ENCODE measurements at regions not wholly inside any gene's neighbourhood (a gene's known extent, or its start where the extent isn't known, plus 50 kb on each side); places are given as distances from the start of the nearest gene placed in this dataset.
A peak's percentile ranks its signal among the peaks of the same experiment; 100 is the strongest.
"Not testable (repeated sequence)": the region's sequence is repeated elsewhere in the genome, so short reads cannot be mapped to it uniquely, and the experiment has no call there.

DNA sequence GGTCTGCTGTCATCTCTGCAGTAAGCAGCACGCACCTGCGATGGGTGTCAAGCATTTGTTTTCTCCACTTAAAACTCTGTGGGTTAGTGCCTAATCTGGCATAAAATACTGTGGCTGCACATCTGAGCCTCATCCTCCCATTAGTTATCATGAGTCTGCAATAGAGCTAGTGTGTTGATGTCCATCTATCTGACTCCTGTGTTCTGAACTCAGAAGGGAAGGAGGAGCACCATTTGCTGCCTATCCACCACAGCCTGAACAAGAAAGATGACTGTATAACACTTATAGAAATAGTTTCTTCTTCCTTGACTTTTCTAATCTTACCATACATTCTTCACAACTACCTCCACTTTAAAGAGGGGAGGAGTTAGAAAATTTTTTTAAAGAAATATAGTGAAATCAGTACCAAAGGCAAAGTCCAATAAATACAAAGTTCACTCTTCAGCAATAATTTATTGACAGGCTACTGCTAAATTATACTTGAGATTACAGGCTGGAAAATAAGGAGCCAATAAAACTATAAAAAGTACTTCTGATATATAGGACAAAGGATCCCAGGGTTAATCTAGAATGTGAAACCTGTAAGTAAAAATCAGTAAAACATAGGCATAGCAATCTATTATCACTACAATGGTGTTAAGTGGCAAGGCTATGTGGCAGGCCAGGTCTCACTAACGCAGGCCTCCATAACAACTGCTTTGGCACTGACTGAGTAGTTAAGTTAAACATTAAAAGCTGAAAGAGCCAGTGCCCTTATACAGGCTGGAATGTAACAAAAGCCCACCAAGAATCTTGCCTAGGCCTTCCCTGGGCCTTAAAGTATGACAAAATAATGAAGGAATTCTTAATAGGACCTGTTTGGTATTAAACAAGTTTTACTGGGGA lies 70.2 kb downstream of the LGALS9C start:
- H3K9me3 Mint-ChIP-seq; H3K9me3 ChIP-seq (ENCODE audit: control insufficient read depth, low read length); H3K4me3 Mint-ChIP-seq; H3K27me3 ChIP-seq (ENCODE audit: control insufficient read depth, insufficient read depth, low read length, poor library complexity, severe bottlenecking); H3K4me3 ChIP-seq (ENCODE audit: low read length); H3K4me1 ChIP-seq (ENCODE audit: control insufficient read depth, insufficient read depth, low read length); H3K27me3 Mint-ChIP-seq (ENCODE audit: insufficient read depth); H3K4me1 Mint-ChIP-seq; H3K36me3 Mint-ChIP-seq (ENCODE audit: low read depth); H3K36me3 ChIP-seq (ENCODE audit: control insufficient read depth, insufficient read depth, low read length); H3K27ac Mint-ChIP-seq; DNase-seq; H3K27ac ChIP-seq (ENCODE audit: low read depth, low read length); H3K9ac ChIP-seq (ENCODE audit: extremely low read depth, low read length, poor library complexity, severe bottlenecking): not testable (repeated sequence)
- 100% methylated on average over 2 of the region's 3 CpGs for WGBS, 2 experiments (ENCODE audit: insufficient coverage in 1 of 2, insufficient read length in 1 of 2)

DNA sequence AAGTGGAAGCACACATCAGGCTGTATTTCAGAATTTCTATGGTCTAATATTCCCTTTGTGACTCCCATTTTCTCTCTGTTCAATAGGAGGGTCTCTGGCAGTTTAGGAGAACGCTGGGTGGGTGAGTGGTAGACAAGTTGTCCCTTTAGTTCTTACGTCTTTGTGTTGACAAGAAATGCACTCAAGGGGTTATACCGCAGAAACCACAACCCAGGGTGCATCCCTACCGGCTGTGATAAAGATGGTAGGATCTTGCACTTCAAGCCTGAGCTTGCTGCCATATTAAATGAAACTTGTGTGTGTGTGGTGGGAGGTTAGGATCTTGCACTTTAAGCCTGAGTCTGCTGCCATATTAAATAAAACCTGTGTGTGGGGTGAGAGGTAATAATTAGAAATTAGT lies 80.5 kb downstream of the LGALS9C start:
- H3K4me1 ChIP-seq (ENCODE audit: control insufficient read depth, insufficient read depth, low read length); H3K4me3 ChIP-seq (ENCODE audit: low read length); H3K4me3 Mint-ChIP-seq; H3K9ac ChIP-seq (ENCODE audit: extremely low read depth, low read length, poor library complexity, severe bottlenecking); DNase-seq; H3K9me3 ChIP-seq (ENCODE audit: control insufficient read depth, low read length); H3K27me3 ChIP-seq (ENCODE audit: control insufficient read depth, insufficient read depth, low read length, poor library complexity, severe bottlenecking); H3K9me3 Mint-ChIP-seq; H3K36me3 ChIP-seq (ENCODE audit: control insufficient read depth, insufficient read depth, low read length); H3K27ac Mint-ChIP-seq; H3K27me3 Mint-ChIP-seq (ENCODE audit: insufficient read depth); H3K36me3 Mint-ChIP-seq (ENCODE audit: low read depth); H3K4me1 Mint-ChIP-seq; H3K27ac ChIP-seq (ENCODE audit: low read depth, low read length): not testable (repeated sequence)
- WGBS, 2 experiments (ENCODE audit: insufficient coverage in 1 of 2, insufficient read length in 1 of 2): 100% methylated on average over 3 of the region's 4 CpGs; no CpG with 5 or more reads in 1 of the 2 experiments

DNA sequence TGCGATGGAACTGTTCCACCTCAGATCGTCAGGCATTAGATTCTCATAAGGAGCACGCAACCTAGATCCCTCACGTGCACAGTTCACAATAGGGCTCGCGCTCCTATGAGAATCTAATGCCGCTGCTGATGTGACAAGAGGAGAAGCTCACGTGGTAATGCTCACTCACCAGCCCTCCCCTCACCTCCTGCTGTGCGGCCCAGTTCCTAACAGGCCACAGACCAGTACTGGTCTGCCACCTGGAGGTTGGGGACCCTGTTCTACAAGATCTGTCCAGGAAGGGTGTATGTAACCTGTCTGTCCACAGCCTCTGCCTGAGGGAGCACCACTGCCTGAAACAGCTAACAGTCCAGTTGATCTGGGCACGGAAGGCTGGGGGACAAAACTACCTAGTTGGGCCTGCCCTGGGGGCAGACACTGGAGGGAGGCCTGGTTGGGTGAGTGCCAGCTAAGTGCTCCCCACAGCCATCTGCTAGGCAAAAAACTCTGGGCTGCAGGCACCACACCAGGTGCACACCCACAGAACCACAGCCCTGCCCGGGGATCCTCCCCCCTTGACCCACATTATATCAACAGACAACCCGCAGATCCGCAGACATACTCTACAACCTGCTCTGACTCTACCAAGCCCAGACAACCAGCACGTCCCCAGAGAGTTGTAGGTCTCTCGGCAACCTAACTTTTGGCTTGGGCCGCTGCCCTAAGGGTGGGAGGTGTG lies 80.7 kb downstream of the TBC1D28 start:
- DNase-seq: peak; percentile 47
- H3K36me3 ChIP-seq (ENCODE audit: control insufficient read depth, insufficient read depth, low read length); H3K4me1 Mint-ChIP-seq; H3K4me1 ChIP-seq (ENCODE audit: control insufficient read depth, insufficient read depth, low read length); H3K27me3 ChIP-seq (ENCODE audit: control insufficient read depth, insufficient read depth, low read length, poor library complexity, severe bottlenecking); H3K27ac Mint-ChIP-seq; H3K9me3 ChIP-seq (ENCODE audit: control insufficient read depth, low read length); H3K9me3 Mint-ChIP-seq; H3K27me3 Mint-ChIP-seq (ENCODE audit: insufficient read depth); H3K9ac ChIP-seq (ENCODE audit: extremely low read depth, low read length, poor library complexity, severe bottlenecking); H3K4me3 ChIP-seq (ENCODE audit: low read length); H3K36me3 Mint-ChIP-seq (ENCODE audit: low read depth); H3K27ac ChIP-seq (ENCODE audit: low read depth, low read length); H3K4me3 Mint-ChIP-seq: not testable (repeated sequence)
- TF ChIP-seq, protein P1, sequence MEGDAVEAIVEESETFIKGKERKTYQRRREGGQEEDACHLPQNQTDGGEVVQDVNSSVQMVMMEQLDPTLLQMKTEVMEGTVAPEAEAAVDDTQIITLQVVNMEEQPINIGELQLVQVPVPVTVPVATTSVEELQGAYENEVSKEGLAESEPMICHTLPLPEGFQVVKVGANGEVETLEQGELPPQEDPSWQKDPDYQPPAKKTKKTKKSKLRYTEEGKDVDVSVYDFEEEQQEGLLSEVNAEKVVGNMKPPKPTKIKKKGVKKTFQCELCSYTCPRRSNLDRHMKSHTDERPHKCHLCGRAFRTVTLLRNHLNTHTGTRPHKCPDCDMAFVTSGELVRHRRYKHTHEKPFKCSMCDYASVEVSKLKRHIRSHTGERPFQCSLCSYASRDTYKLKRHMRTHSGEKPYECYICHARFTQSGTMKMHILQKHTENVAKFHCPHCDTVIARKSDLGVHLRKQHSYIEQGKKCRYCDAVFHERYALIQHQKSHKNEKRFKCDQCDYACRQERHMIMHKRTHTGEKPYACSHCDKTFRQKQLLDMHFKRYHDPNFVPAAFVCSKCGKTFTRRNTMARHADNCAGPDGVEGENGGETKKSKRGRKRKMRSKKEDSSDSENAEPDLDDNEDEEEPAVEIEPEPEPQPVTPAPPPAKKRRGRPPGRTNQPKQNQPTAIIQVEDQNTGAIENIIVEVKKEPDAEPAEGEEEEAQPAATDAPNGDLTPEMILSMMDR (conservative IDR thresholded peaks at IDR 0.05): peak; percentile 43
- WGBS, 2 experiments (ENCODE audit: insufficient coverage in 1 of 2, insufficient read length in 1 of 2): 83 to 93% methylated on average over 7 of the region's 16 CpGs

DNA sequence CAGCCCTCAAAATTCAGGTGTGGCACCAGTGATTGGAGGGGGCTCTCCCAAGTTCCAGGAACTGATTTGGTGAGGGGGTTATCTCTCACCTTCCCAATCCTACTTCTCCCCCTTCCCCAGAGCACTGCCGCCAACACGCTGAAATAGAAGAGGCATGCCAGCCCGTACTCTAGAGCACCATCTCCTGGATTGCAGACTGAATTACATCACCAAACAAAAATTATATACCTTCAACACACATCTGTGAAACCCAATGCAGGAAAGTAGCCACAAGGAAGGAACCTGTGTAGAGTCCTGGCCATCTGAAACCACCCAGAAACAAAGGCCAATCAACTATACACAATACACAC lies 80.1 kb downstream of the TBC1D28 start:
- TF ChIP-seq, protein P1 (conservative IDR thresholded peaks at IDR 0.05): peak; percentile 77
- H3K36me3 ChIP-seq (ENCODE audit: control insufficient read depth, insufficient read depth, low read length); H3K36me3 Mint-ChIP-seq (ENCODE audit: low read depth); H3K4me1 ChIP-seq (ENCODE audit: control insufficient read depth, insufficient read depth, low read length); H3K27me3 Mint-ChIP-seq (ENCODE audit: insufficient read depth); H3K4me3 Mint-ChIP-seq; H3K4me3 ChIP-seq (ENCODE audit: low read length); H3K9ac ChIP-seq (ENCODE audit: extremely low read depth, low read length, poor library complexity, severe bottlenecking); H3K9me3 ChIP-seq (ENCODE audit: control insufficient read depth, low read length); H3K27ac ChIP-seq (ENCODE audit: low read depth, low read length); H3K27me3 ChIP-seq (ENCODE audit: control insufficient read depth, insufficient read depth, low read length, poor library complexity, severe bottlenecking); H3K9me3 Mint-ChIP-seq: not testable (repeated sequence)
- WGBS, 2 experiments (ENCODE audit: insufficient coverage in 1 of 2, insufficient read length in 1 of 2): 10% methylated on average over 3 of the region's 3 CpGs; no CpG with 5 or more reads in 1 of the 2 experiments
- Mint-ChIP-seq H3K27ac (peak overlapping the region; percentile 64), H3K4me1 (peaks cover 13% of the 10 kb centered on the region)
- DNase-seq: peak; percentile 81

DNA sequence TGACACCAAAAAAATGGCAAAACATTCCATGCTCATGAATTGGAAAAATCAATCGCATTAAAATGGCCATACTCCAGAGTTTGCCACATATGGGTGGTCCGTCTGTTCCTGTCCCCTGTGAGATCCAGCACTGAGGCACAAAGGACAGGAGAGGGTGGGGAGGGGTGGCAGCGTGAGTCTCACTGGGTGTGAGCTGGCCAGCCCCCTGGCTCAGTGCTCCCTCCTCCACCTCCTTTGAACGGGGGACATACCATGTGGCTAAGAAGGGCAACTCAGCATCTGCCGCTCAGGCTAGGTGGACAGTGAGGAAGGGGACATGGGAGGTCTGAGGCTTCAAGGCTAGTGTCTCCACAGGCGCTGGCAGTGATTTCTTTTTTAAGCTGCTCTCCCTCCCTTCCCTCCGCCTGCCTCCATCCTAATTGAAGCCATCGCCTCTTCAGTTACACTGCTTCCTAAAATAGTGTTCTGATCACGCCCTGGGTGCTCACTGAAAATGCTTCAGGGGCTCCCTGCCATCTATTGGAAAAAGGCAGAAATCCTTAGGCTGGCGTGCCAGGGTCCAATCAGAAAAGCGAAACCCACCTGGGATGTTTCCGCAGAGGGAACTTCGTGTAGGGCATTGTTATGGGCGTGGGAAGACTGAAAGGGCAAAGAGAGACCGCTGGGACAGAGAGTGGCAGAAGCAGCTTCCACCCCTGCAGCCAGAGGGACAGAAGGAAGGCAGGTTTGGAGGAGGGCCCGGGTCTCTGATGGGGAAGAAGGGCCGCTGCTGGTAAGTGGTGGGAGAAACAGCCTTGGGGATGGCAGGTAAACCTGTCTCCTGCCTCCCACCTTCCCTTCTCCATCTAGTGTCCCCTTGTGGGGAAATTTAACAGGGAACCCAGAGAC lies 75.8 kb downstream of the TBC1D28 start:
- not testable (repeated sequence) for H3K9ac ChIP-seq (ENCODE audit: extremely low read depth, low read length, poor library complexity, severe bottlenecking); H3K4me1 ChIP-seq (ENCODE audit: control insufficient read depth, insufficient read depth, low read length); H3K36me3 ChIP-seq (ENCODE audit: control insufficient read depth, insufficient read depth, low read length); H3K27me3 ChIP-seq (ENCODE audit: control insufficient read depth, insufficient read depth, low read length, poor library complexity, severe bottlenecking); H3K27ac ChIP-seq (ENCODE audit: low read depth, low read length); H3K27ac Mint-ChIP-seq; H3K9me3 ChIP-seq (ENCODE audit: control insufficient read depth, low read length); H3K4me3 Mint-ChIP-seq; H3K9me3 Mint-ChIP-seq; H3K36me3 Mint-ChIP-seq (ENCODE audit: low read depth); H3K4me3 ChIP-seq (ENCODE audit: low read length); H3K27me3 Mint-ChIP-seq (ENCODE audit: insufficient read depth)
- H3K4me1 Mint-ChIP-seq: peaks cover 16% of the 10 kb centered on the region
- DNase-seq: peak; percentile 65
- WGBS, 2 experiments (ENCODE audit: insufficient coverage in 1 of 2, insufficient read length in 1 of 2): 62 to 74% methylated on average over 6 to 11 of the region's 17 CpGs
